ENCODE measurements at regions not wholly inside any gene's neighbourhood (a gene's known extent, or its start where the extent isn't known, plus 50 kb on each side); places are given as distances from the start of the nearest gene placed in this dataset.
"Not testable (repeated sequence)": the region's sequence is repeated elsewhere in the genome, so short reads cannot be mapped to it uniquely, and the experiment has no call there.

DNA sequence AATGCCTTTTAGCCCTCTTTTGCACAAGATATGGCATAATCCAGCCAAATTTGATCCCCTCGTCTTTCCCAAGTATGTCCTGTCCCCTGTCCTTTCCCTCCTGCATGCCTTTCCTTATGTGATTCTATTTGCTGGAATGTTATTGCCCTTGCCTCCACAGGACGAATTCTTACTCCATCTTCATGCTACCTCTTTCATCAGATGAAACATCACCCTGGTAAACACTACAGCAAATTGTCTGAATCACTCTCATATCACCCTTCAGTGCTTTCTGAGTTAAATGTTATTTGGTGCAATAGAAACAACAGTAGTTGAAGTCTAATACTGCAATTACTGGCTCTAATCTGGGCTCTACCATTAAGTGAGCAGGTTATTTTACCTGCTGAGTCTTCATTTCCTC, 52.2 kb upstream of the FAT1 start:
- DNase-seq, result no peak

DNA sequence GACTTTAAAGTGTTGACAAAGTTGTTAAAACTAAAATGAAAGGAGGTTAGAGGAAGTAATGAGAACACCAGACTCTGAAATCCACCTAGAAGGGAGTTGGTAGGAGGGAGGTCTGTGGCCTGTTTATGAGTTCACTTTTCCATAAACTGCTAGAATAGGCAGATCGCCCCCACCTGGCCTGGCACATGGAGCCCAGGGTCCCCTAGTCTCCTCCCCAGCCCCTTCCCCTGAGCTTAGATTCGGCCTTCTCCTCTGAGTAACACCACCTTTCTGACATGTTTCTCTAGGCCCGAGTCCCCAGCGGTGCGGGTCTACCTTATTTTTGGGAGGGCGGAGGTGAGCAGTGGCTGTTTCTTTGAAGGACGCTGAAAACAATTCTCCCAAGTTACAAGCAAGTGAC, 54.5 kb upstream of the FAT1 start:
- no peak for DNase-seq

DNA sequence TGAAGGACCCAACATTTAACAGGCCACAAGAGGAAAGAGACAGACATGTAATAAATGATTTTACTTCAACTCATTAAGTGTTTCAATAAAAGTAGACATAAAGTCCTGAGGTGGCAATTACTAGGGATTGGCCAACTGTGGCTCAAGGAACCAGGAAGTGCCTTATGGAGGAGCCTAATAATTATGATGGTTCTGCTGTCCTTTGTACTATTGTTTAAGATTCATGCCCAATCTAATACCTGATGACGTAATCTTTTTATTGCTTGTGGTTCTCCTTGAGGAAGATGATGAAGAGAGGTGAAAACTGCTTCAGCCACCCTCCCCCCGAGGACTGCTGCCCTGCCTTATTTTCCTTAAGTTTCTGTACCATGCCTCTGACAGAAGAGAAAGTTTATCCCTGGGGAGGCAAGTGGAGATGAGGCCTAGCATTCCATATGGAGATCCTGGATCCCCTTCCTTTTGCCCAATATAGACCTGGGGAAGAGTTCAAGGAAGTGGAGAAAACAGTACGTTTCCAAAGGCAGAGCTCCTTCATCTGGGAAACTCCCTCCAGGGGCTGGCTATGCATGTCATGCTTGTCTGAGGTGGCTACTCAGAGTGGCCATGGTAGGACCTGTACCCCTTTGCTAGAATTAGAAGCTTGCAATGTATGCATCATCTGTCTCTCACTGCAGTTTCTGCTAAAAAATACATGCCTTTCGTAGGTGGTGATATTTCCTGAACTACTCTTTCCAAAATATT, 56.8 kb upstream of the FAT1 start:
- DNase-seq, result no peak

DNA sequence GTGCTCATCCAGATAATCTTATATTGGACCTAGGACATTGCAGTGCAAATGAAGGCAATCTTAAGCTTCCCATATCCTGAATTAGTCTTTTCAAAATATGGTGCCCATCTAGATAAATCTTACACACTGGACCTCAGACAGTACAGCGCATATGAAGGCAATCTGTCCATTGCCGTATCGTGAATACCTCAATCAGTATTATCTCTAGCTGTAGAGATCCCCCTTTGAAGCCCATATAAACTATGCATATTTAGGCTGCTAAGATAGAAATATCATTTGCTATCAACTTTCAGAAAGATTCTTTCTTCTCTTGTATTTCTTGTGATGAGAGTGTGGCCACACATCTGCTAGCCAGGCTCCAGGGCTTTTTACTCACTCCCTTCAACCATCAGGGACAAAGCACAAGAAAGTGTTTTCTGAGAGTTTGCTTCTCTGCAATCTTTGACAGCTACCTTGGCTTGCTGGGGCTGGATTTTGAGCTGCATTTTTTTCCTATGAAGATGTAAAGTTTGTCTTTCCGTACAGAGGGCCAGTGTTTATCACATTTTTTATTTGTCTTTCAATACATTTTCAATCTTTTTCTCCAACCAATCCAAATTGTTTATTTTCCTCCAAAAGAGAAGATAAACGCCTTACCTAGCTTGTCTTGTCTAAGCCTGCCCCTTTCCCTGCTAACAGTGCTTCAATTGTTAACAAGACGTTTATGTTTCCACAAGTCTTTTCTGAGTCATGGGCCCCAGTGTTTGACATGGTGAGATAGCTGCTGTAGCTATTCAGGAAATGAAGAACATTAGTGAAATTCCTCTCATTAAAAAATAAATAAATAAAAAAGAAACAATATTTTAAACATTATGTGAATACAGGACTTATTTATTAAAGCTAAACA, 57.6 kb upstream of the FAT1 start:
- DNase-seq, result no peak

DNA sequence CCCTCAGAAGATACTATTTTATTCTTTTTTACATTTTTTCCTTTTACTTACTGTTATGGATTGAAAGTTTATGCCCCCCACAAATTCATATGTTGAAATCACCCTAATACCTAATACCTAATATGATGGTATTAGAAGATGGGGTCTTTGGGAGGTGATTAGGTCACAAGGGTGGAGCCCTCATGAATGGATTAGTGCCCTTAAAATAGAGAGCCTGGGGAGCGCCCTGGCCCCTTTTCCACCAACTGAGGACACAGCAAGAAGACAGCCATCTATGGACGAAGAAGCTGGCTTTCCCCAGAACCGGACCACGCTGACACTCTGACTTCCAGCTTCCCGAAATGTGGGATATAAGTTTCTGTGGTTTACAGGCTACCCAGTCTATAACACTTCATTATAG, 58.6 kb upstream of the FAT1 start:
- no peak for DNase-seq

DNA sequence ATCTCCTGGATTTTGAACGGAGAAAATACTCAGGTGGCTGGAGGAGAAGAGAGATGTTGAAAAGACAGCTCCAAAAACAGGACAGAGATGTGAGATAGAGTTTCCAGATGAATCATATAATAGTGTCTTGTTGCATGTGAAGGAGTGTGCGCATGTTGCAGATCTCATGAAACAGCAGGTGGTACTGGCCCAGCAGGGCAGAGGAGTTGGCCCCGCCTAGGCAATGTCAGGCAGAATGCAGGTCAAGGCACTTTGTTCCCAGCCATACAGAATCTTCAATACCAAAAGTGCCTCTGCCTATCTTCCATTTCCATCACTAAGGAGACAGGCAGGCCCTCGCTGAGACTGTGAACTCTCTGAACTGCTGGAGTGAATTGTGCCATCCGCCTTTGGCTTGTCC, 63.9 kb upstream of the FAT1 start:
- no peak for DNase-seq

DNA sequence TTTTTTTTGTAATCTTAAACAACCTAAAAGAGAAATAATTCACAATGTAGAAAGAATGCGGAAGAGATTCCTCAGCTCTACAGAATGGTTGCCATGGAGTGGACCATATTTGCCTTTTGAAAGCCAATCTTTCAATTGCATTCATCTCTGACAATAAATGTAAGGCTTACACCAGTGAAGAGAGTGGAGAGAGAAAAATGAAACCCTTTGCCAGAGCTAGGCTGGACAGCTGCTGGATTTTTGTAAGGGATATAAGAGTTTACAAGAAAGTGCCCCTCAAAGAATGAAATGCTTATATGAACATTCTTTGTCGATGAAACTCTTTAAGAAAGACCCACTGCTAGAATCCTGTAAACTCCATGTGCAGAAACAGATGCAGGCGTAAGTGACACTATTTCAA, 66.0 kb upstream of the FAT1 start:
- DNase-seq, result no peak

DNA sequence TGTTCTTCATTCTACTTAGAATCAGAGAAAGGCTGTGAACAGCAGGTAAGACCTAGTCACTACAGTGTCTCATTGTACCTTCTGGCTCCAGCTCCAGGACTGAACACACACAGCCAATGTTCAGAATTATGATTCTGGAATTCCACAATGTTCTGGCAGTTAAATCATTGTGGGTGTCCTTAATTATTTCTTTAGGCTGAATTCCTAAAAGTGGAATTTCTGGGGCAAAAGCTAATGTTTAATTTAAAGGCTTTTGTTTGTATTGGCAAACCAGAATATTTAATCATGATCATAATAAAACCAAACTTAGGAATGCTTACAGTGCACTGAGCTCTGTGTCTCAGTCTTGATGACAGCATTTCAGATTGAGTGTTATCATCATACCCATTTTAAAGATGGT, 67.0 kb upstream of the FAT1 start:
- no peak for DNase-seq

DNA sequence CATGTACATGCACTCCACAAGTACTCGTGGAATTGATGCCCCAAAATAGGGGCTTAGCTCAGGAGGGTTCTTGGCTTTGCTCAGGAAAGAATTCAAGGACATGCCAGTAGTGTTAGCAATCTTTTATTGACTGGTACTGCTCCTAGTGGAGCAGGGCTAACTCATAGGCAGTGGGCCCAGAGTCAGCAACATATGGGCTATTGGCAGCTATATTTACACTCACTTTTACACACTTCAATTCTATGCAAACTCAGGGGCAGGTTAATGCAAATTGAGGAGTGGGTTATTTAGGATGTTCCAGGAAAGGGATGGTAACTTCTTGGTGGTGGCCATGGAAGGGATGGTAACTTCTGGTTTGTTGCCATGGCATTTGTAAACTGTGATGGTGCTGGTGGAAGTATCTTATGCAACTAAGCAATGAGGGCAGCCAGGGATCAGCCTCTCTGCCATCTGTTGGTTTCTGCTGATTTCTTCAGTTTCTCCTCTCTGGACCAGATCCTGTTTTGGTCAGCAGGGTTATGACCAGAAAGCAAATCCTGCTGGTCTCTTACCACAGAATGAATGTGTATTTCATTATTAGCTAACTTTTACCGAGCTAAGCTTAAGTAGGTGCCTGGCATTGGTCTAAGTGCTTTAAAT, 69.2 kb upstream of the FAT1 start:
- DNase-seq, result no peak

DNA sequence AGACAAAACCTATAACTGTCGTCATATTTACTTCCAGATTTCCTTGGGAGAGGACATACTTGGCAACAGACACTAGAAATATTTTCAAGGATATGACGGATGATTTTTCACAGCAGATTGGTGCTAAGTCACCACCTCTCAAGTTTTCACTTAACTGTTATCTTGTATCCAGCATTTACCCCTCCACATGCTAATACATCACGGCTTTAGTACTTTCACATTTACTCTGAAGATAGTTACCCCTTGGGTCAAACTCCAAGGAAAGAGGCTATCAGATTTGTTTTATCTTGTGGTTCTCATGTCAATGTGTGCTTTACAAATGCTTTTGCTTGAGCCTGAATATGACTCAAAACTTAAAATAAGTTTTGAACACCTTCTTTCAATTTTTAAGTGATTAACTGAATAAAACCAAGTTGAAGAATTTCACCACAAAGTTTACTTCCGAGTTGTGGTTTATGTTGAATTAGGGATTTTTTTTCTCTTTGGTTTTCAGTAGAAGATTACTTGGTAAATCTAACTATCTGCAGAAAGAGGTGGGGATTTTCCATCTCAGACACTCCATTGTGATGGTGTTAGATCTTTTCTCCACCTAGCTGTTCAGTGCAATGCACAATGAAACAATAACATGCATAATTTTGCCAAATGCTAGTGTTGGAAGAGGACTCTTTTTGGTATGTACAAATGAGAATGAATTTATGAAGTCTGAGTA, 75.4 kb upstream of the FAT1 start:
- no peak for DNase-seq

DNA sequence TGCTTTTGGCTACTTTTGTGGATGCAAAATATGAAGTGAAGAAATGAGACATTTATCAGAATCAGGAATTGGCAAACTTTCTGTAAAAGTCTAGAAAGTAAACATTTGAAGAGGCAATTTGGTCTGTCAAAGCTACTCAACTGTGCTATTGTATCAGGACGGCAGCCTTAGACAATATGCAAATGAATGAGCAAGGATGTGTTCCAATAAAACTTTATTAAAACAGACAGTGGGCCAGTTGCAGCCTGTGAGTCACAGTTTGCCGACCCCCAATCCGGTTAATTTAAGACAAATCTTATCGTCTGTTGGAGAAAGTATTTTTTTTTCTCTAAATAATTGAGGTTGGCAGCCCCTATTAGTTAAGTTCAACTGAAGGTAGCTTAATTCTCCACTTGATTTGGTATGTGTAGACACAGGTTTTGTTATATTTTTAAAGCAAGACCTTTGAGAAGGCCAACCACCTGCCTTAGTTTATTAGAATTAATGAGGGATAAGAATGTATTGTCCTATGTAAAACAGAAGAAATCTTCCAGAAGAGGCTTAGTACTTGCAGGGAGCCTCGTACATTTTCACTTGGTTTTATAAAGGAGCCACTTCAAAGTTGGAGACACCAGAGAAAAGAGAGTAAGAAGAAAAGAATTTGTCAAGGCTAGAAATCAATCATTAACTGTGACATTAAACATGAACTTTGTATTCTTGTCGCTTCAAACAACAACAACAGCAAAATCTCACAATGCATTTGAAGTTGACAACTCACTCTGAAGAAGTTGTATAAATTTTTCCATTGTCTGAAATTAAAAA, 81.6 kb upstream of the FAT1 start:
- DNase-seq, result no peak

DNA sequence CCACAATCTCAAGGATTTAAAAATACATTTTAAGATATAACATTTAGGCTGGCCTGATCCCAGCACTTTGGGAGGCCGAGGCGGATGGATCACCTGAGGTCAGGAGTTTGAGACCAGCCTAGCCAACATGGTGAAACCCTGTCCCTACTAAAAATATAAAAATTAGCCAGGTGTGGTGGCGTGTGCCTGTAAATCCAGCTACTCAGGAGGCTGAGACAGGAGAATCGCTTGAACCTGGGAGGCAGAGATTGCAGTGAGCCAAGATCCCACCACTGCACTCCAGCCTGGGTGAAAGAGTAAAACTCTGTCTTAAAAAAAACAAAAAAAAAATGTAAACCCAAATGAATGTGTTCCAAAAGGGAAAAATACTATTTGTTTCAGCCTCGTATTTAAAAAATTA, 82.3 kb upstream of the FAT1 start:
- DNase-seq, result not testable (repeated sequence)

DNA sequence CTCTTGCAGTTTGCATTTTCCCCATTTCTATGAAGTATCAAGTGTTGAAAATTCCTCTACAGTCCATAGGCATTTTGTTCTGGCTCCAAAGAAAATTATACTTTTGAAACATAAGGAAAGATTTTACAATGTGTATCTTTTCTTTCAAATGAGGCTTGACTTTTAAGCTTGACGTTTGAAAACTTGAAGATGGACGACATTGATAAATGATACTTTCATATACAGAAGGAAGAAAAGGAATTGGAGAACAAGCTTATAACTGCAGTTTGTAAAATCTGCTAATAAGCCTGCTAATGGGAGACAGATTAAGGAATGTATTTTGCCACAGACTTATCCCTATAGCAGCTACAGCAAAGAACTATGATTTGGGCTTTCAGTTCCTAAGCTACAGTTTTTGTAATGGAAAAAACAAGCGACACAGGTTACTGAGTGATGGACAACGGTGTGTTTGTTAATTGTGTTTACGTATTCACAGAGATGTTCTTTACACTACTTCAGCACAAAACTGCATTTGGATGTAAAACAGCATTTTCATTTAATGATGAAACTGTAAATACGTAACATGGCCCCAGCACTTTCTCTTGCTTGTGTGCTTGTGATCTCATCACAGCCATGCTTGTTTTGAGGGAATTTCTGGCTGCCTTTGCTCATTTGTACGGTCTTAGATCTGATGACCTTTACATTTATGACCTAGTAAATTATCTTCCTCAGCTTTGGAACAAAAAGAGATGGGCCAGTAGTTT, 83.2 kb upstream of the FAT1 start:
- no peak for DNase-seq

DNA sequence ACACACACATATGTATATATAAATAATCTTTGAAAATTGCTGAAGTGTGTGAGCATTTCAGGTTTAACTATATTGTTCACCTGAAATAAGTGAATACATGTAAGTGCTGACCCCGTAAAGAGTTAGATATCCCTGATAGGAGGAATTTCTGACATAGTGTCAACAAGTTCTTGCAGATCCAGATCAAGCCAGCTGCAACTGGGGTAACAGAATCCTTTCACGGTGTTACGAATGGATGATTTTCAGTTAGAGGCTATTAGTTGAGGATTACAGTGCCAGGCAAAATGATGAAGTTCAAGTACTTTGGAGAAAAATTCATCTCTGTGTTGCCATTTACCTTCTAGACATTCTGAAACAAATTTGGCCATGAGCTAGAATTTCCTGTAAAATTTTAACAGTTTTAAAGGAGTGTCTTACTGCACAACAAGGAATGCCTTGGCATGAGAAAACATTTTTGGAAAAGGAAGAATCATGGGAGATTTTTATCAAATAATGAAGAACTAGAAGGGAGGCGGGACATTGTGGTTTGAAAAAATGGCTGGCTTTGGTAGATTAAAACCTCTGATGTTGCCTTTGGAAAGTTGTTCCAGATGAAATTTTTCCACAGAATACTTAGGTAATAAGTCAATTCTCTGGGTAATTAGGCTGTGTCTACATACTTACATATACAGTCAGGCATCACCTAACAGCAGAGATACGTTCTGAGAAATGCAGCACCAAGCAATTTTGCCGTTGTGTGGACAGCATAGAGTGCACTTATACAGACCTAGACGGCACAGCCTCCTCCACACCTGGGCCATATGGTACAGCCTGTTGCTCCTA, 84.4 kb upstream of the FAT1 start:
- DNase-seq, result no peak

DNA sequence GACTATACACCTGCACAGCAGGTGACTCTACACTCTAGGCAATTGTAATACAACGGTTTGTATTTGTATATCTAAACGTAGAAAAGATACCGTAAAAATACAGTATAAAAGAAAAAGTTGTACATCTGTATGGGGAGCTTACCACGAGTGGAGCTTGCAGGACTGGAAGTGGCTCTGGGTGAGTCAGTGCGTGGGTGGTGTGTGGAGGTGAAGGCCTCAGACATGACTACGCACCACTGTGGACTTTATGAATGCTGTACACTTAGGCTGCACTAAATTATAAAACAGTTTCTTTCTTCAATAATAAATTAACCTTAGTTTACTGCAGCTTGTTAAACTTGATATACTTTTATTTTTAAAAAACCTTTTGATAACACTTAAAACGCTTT, 85.0 kb upstream of the FAT1 start:
- DNase-seq, result no peak

DNA sequence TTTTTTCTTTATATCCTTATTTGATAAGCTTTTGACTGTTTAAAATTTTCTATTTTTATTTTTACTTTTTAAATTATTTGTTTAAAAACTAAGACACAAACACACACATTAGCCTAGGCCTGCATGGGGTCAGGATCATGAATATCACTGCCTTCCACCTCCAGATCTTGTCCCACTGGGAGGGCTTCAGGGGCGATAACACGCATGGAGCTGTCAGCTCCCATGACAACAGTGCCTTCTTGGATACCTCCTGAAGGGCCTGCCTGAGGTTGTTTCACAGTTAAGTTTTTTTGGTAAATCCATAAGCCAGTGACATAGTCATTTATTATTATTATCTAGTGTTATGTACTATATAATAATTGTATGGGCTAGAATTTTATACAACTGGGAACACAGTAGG, 85.4 kb upstream of the FAT1 start:
- DNase-seq, result no peak

DNA sequence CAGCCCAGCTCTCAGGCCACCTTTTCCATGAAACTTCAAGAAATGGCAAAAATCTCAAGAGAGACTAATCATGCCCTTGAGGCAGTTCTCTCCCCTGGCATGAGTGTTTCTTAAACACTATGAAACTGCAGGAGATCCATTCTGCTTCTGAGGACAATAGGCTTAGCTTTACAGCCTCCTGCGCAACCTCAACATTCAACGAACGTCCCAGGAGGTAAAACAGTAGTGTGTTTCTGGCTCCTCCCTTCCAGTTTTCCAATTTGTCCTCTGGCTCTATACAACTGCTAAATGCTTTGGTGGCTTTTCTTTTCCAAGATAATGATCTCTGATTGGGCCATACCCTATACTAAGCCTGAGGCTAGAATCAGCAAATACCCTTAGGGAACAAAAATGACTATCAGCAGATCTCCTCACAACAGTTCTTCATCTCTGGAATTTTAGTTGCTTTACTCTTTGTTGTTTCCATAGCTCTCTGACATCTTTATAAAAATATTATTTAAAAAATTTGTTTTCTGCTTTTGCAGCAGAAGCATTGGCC, 87.0 kb upstream of the FAT1 start:
- no peak for DNase-seq

DNA sequence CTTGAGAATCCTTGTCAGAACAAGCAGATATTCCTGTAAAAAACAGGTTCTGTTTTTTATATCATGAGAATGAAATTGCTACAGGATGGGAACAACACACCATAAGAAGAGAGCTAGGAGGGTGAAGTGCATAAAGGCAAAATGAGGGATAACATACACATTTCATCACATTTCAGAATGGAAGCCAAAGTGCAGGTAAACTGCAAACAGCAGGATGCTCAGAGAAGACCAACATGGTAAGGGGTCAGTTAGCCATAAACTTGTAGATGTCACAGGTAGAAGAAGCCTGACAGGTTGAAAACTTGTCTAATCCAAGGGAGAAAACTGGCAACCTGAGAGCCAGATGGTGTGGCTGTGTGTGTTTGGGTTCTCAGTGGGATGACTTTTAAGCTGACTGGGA, 88.9 kb upstream of the FAT1 start:
- no peak for DNase-seq

DNA sequence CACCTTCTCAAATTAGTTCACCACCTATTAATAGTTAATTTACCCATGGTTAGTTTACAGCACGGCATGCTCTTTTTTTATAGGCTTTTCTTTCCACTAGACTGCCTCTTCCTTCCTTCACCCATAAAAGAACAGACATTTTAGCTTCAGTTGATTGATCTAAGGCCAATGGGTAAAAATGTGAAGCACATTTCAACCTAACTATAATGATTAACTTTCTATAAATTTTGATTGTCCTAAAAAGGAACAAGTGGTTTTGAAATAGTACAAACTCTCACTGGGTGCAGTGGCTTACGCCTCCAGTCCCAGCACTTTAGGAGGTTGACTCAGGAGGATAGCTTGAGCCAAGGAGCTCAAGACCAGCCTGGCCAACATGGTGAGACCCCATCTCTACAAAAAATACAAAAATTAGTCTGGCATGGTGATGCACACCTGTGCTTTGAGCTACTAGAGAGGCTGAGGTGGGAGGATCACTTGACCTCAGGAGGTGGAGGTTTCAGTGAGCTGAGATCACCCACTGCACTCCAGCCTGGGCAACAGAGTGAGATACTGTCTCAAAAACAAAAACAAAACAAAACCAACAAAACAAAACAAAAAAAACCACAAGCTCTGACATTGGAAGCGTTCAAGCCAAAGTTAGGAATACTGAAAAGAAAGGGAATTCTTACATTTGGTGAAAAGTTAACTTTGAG, 89.9 kb upstream of the FAT1 start:
- no peak for DNase-seq

DNA sequence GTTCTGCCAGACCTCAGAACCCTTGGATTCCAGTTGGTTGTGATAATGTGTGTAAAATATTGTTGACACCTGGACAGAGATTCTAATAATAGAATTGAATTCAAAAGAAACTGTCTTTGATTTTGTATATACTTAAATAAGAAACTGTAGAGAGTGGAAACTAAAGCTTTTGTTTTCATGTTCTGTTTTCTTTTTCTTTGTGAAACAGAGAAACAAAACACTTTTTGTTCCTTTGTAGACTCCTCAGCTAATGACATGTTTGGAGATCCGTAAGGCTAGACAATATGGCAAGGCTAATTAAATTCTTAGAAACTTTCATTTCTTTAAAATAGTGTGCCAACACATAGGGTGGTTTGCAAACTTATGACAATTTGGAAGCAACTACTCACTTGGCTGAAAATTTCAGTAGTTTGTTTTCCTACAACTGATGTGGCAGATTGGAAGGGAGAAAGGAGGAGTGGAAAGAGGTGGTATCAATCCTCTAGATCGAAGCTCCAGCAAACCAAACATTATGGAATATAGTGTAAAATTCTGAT, 90.9 kb upstream of the FAT1 start:
- no peak for DNase-seq

Data from right hindlimb (tissue), 1 donor.